NT2/D1 (cell line): ENCODE measurements at regions not wholly inside any gene's neighbourhood (a gene's known extent, or its start where the extent isn't known, plus 50 kb on each side); places are given as distances from the start of the nearest gene placed in this dataset.

Experiments used
- DNase-seq: peaks from one replicate; pipeline ENCODE4 v3.0.0-alpha.2; 2011; ENCODE audit warnings: low read depth, low spot score
- H3K27me3 ChIP-seq: 2 replicates; pipeline ENCODE4 v1.6.0; 2011; ENCODE audit warnings: mild to moderate bottlenecking; ENCODE audit not compliant: insufficient read length, insufficient read depth
- H3K36me3 ChIP-seq: 2 replicates; pipeline ENCODE4 v1.6.1; 2011; ENCODE audit warnings: mild to moderate bottlenecking, low read length, mixed read lengths; ENCODE audit not compliant: insufficient read depth, insufficient read length
- H3K4me1 ChIP-seq: 2 replicates; pipeline ENCODE4 v1.5.1; 2011; ENCODE audit not compliant: insufficient read depth, insufficient read length
- H3K4me3 ChIP-seq: 2 replicates; pipeline ENCODE4 v1.5.1; 2011; ENCODE audit warnings: low read depth; ENCODE audit not compliant: insufficient read length
- H3K9ac ChIP-seq: 2 replicates; pipeline ENCODE4 v1.6.0; 2011; ENCODE audit warnings: low read depth; ENCODE audit not compliant: insufficient read length
- H3K9me3 ChIP-seq: 2 replicates; pipeline ENCODE4 v1.5.1; 2011; ENCODE audit warnings: mild to moderate bottlenecking, low read length; ENCODE audit not compliant: insufficient read depth
- SUZ12 ChIP-seq: IDR thresholded peaks from 2 replicates; pipeline ENCODE4 v1.6.1; 2011; ENCODE audit not compliant: insufficient read length, insufficient read depth; ENCODE audit errors: extremely low read depth
- YY1 ChIP-seq: IDR thresholded peaks from 2 replicates; pipeline ENCODE4 v1.6.1; 2011; ENCODE audit not compliant: insufficient read length, insufficient read depth
- ZNF274 ChIP-seq: IDR thresholded peaks from 2 replicates; pipeline ENCODE4 v1.6.1; 2011; ENCODE audit warnings: mild to moderate bottlenecking, low read depth, low read length

GRCh38 chr9:80117031-80117430 lies 545.3 kb downstream of the TLE4 start:
- no peak for DNase-seq
- H3K27me3 ChIP-seq: no peaks in the 10 kb centered on the region

DNA sequence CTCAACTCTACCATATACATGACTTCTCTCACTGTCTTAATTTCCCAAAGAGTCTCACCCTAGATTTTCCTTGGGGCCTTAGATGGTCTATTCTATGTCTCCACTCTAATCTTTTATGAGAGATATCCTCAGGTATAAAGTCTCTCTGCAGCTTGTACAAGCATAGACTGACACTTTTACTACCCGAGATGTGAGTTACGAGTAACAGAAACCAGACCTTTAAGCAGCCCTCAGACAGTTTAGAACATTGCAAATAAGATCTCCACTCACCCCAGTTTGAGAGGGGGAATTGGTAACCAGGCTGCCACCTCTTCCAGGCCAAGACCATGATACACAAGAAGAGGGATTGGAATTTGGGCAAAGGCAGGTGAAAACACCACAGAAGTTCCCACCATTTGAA lies 542.5 kb downstream of the TLE4 start:
- Histone ChIP-seq H3K4me1 (no peaks in the 10 kb centered on the region), H3K36me3 (no peaks in the 10 kb centered on the region), H3K4me3 (no peak overlapping the region), H3K9ac (no peak overlapping the region), H3K27me3 (no peaks in the 10 kb centered on the region), H3K9me3 (peaks cover 4% of the 10 kb centered on the region; the same call in 1 of the 2 replicates)
- TF ChIP-seq YY1 (no peak), SUZ12 (no peak)
- DNase-seq: no peak

More at GRCh38 chr9:80117031-80117430, 545.3 kb downstream of the TLE4 start:
- H3K36me3 ChIP-seq: no peaks in the 10 kb centered on the region
- H3K9ac ChIP-seq: no peak overlapping the region
- TF ChIP-seq ZNF274 (no peak), YY1 (no peak), SUZ12 (no peak)
- H3K4me3 ChIP-seq: no peak overlapping the region
- H3K9me3 ChIP-seq: peaks cover 4% of the 10 kb centered on the region; the same call in 1 of the 2 replicates
- H3K4me1 ChIP-seq: no peaks in the 10 kb centered on the region

DNA sequence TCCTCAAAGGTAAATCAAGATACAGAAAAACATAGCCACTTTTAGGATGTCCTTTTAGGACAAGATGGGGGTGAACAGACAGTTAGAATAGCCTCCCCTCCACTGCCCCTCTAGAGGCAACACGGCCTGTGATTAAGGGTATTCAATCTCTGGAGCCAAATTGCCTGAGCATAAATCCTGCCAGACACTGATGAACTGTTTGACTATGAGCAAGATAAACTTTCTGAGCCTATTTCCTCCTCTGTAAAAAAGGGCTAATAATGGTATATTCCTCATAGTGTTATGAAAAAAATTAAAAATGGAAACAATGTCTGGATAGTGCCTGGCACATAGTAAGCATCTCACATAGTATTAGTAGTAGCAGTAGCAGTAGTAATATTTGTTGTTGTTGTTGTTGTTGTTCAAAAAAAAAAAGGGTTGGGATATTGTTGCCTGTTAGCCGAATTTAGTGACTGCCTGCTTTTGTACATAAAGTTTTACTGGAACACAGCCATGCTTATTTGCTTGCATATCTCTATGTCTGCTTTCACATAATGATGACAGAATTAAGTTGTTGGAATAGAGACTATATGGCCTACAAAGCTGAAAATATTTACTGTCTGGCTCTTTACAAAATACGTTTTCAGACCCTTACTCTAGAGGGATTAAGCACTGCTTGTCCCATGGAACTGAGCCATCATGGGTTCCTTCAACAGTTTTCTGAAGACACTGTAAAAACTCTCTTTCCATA lies 536.3 kb downstream of the TLE4 start:
- TF ChIP-seq SUZ12: no peak
- no peak overlapping the region for H3K4me3 ChIP-seq

GRCh38 chr9:80097476-80097875 lies 525.7 kb downstream of the TLE4 start:
- Histone ChIP-seq H3K36me3 (no peaks in the 10 kb centered on the region), H3K4me1 (no peaks in the 10 kb centered on the region), H3K27me3 (no peaks in the 10 kb centered on the region), H3K4me3 (no peak overlapping the region), H3K9ac (no peak overlapping the region), H3K9me3 (no peaks in the 10 kb centered on the region)
- TF ChIP-seq SUZ12: no peak
- TF ChIP-seq ZNF274: no peak
- no peak for TF ChIP-seq YY1
- DNase-seq: no peak

More for the DNA sequence above, 536.3 kb downstream of the TLE4 start:
- H3K4me1 ChIP-seq: no peaks in the 10 kb centered on the region
- no peaks in the 10 kb centered on the region for H3K9me3 ChIP-seq
- no peak for DNase-seq
- no peaks in the 10 kb centered on the region for H3K27me3 ChIP-seq
- H3K9ac ChIP-seq: no peak overlapping the region
- H3K36me3 ChIP-seq: no peaks in the 10 kb centered on the region

DNA sequence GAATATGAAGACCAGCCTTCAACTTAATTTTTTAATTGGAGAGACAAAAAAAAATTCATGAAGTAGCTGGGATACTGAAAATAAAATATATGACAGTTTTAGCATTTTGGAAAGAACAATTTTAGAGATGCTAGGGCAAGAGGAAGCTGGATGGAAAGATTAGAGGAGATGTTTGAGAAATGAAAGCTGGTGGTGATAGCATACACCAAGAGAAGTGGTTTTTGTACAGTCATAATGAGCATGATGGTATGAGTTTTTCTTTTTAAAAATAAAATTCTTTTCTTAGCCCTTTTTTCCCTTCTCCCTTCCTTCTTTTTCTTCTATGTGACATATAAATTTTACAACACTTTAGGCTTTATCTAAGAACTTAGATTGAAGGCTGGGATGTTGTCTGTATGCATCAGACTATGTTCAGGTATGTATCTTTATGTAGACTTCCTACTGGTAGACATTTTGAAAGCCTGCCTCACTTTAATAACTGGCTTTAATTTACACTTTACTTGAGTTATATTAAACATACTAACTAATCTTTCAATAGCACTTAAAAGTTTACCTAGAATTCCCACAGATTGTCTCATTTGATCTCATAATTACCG lies 522.5 kb downstream of the TLE4 start:
- Histone ChIP-seq H3K4me3 (no peak overlapping the region), H3K36me3 (no peaks in the 10 kb centered on the region), H3K27me3 (no peaks in the 10 kb centered on the region), H3K9ac (no peak overlapping the region), H3K4me1 (no peaks in the 10 kb centered on the region), H3K9me3 (no peaks in the 10 kb centered on the region)
- TF ChIP-seq SUZ12 (no peak), YY1 (no peak), ZNF274 (no peak)
- DNase-seq: no peak

DNA sequence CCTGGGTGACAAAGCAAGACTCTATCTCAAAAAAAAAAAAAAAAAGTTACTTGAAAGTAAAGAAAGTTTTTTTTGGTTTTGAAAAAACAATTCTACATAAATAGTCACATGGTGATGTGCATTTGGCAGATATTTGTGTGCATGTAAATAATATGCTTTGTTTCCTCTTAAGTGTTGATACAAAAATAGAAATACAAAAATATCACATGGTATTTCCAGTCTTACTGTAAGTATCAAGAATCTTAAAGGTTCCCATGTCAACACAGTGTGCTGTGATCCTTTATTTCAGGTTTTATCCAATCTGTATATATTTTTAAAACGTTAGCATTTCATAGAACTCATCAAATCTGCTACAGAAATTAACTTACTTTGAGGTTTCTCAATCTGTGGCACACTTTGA lies 521.9 kb downstream of the TLE4 start:
- Histone ChIP-seq H3K4me3 (no peak overlapping the region), H3K9me3 (no peaks in the 10 kb centered on the region), H3K36me3 (no peaks in the 10 kb centered on the region), H3K27me3 (no peaks in the 10 kb centered on the region), H3K4me1 (no peaks in the 10 kb centered on the region), H3K9ac (no peak overlapping the region)
- no peak for TF ChIP-seq SUZ12
- no peak for TF ChIP-seq ZNF274
- TF ChIP-seq YY1: no peak
- no peak for DNase-seq

- Histone ChIP-seq H3K4me1 (no peaks in the 10 kb centered on the region), H3K9me3 (no peaks in the 10 kb centered on the region), H3K36me3 (no peaks in the 10 kb centered on the region), H3K9ac (no peak overlapping the region), H3K27me3 (no peaks in the 10 kb centered on the region), H3K4me3 (no peak overlapping the region)
- TF ChIP-seq ZNF274 (no peak), SUZ12 (no peak), YY1 (no peak)
- DNase-seq: no peak
These were observed 519.8 kb downstream of the TLE4 start for GRCh38 chr9:80091526-80091925.

- Histone ChIP-seq H3K9me3 (no peaks in the 10 kb centered on the region), H3K4me3 (no peak overlapping the region), H3K27me3 (no peaks in the 10 kb centered on the region), H3K4me1 (no peaks in the 10 kb centered on the region), H3K36me3 (no peaks in the 10 kb centered on the region), H3K9ac (no peak overlapping the region)
- no peak for TF ChIP-seq ZNF274
- TF ChIP-seq YY1: no peak
- no peak for TF ChIP-seq SUZ12
- DNase-seq: no peak
These were observed 518.6 kb downstream of the TLE4 start for GRCh38 chr9:80090317-80090716.
